ENCODE measurements at regions not wholly inside any gene's neighbourhood (a gene's known extent, or its start where the extent isn't known, plus 50 kb on each side); places are given as distances from the start of the nearest gene placed in this dataset.

DNA sequence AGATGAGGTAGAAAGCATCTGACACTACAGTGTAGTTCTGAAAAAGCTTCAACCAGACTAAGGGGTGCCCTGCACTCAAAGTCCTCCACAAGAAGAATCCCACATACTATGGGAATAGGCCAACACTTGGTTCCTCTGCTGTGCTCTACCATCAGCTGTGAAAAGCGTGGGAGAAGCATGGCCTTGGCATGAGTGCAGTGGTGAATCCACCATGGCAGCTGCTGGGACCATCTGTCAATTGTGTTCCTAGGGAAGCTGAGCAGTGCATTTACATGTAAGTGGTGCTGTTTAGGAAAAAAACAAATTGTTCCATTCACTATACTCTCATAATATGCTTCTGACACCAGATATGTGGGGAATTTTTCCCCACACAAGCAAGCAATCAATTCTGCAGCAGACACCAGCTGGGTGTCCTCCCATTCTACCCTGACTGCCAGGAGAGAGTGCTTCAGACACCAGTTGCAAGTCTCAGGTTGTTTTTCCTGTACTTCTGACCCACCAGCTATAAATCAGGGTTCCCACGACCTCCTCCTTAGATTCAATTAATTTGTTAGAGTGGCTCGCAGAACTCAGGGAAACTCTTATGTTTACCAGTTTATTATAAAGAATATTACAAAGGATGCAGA lies 230.8 kb upstream of the CHRM3 start:
- H3K4me3 ChIP-seq (ENCODE audit: low read depth, low read length), result no peak overlapping the region
- no peak for DNase-seq (ENCODE audit: low read depth)
- TF ChIP-seq, protein P1, sequence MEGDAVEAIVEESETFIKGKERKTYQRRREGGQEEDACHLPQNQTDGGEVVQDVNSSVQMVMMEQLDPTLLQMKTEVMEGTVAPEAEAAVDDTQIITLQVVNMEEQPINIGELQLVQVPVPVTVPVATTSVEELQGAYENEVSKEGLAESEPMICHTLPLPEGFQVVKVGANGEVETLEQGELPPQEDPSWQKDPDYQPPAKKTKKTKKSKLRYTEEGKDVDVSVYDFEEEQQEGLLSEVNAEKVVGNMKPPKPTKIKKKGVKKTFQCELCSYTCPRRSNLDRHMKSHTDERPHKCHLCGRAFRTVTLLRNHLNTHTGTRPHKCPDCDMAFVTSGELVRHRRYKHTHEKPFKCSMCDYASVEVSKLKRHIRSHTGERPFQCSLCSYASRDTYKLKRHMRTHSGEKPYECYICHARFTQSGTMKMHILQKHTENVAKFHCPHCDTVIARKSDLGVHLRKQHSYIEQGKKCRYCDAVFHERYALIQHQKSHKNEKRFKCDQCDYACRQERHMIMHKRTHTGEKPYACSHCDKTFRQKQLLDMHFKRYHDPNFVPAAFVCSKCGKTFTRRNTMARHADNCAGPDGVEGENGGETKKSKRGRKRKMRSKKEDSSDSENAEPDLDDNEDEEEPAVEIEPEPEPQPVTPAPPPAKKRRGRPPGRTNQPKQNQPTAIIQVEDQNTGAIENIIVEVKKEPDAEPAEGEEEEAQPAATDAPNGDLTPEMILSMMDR (IDR thresholded peaks at IDR 0.05; ENCODE audit: insufficient read depth, low read depth, low read length, missing control alignments), result no peak

DNA sequence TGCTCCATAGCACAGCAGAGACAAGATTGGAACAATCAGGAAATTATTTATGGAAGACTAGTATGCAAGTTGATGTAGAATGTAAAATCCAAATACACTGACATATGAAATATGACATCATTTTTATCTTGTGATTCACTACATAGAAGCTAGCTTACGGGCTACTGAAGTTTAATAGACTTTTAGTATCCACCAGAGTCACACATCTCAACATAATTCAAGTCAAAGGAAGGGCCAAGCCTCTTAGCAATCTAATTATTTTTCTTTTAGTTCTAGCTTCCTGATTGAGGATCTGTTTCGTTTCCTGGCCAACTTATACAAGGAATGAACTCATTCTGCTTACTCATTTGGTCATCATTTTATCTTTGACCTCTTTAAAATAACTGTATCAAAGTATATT lies 234.4 kb upstream of the CHRM3 start:
- TF ChIP-seq, protein P1 (IDR thresholded peaks at IDR 0.05; ENCODE audit: insufficient read depth, low read depth, low read length, missing control alignments), result no peak
- no peak for DNase-seq (ENCODE audit: low read depth)
- H3K4me3 ChIP-seq (ENCODE audit: low read depth, low read length), result no peak overlapping the region

DNA sequence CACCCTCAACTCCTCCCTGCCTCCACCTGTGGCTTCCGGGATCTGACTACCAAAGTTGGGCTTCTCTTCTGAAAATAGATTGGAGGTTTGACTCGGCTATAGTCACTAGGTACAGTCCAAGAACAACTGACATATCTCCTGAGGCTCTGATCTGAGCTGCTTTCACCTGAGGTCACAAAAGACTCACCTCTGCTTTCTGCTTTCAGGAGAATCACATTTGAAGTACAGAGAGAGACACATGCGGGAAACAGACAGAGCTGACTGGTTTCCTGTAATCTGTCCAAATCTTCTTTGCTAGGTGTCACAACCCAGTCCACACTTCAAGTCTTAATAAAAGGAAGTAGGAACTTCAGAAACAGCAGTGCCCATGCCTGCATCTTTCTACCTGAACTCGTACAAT lies 245.4 kb upstream of the CHRM3 start:
- DNase-seq (ENCODE audit: low read depth), result no peak
- H3K4me3 ChIP-seq (ENCODE audit: low read depth, low read length), result no peak overlapping the region
- TF ChIP-seq, protein P1 (IDR thresholded peaks at IDR 0.05; ENCODE audit: insufficient read depth, low read depth, low read length, missing control alignments), result no peak

DNA sequence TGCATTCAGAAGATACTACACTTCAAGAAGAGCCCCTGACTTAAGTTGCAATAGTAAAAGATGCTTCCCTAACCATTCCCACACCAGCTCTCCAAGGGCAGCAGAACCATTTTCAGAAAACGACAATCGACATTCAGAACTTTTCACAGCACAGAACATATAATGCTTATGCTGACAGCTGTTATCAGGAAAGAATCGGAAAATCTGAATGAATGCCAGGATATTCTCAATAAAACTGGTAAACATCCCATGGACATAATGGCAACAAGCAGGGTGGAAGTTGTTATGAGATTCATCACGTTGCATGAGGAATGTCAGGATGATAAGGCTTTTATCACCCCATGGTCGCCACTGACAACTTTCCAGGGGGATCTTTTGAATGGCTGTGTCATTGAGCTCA lies 246.6 kb upstream of the CHRM3 start:
- no peak for DNase-seq (ENCODE audit: low read depth)
- TF ChIP-seq, protein P1 (IDR thresholded peaks at IDR 0.05; ENCODE audit: insufficient read depth, low read depth, low read length, missing control alignments), result no peak
- no peak overlapping the region for H3K4me3 ChIP-seq (ENCODE audit: low read depth, low read length)

DNA sequence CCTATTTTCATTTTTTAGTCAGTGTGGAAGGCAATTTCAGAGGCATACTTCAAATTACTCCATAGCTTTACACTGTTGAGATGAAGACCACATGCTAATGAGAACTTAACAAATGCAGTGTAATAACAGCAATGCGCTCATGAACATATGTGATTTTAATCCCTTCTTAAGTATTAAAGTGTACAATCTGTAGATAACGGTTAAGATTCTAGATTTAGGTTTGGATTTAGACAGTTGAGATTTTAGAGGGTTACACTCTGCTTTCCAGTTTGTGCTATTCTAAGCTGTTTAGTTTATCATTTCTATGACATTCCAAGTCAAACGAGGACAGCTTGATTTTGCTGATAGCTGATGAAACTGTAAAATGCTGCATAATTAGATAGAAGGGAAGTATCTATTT lies 257.8 kb upstream of the CHRM3 start:
- TF ChIP-seq, protein P1 (IDR thresholded peaks at IDR 0.05; ENCODE audit: insufficient read depth, low read depth, low read length, missing control alignments), result no peak
- DNase-seq (ENCODE audit: low read depth), result no peak
- no peak overlapping the region for H3K4me3 ChIP-seq (ENCODE audit: low read depth, low read length)

DNA sequence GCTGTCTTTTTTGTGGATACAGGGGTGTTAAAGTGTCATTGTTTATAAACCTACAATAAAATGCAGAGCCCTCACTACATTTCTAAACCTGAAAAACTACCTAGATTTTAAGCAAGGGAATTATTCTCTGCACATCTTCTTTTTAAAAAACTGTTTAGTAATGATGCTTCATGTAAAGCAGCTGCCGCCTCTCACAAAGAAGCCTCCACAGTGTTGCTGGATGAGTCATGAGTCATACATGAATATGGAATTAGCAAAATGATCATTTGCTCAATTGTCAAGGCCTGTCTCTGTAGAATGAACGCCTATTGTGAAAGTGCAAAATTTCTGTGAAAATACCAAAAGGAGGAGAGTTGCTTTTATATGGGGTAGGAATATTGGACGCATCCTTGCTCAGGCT lies 259.5 kb upstream of the CHRM3 start:
- no peak for DNase-seq (ENCODE audit: low read depth)
- H3K4me3 ChIP-seq (ENCODE audit: low read depth, low read length), result no peak overlapping the region
- TF ChIP-seq, protein P1 (IDR thresholded peaks at IDR 0.05; ENCODE audit: insufficient read depth, low read depth, low read length, missing control alignments), result no peak

DNA sequence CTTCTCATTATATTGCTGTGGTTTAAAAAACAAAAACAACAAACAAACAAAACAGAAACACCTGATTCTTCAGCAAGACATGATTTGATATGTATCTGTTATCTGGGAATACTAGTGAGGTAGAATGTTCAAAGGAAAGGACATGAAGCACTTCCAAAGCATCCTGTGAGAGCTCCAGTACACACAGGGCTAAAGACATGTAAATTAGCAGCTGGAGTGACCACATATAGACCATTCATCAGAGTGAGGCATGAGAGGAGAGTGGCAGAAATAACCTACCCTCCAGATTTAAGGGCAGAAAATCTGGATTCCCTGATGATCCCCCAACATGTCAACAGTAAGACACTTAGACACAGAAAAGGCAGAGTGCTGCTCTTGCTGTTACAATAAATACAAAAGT lies 260.5 kb upstream of the CHRM3 start:
- TF ChIP-seq, protein P1 (IDR thresholded peaks at IDR 0.05; ENCODE audit: insufficient read depth, low read depth, low read length, missing control alignments), result no peak
- H3K4me3 ChIP-seq (ENCODE audit: low read depth, low read length), result no peak overlapping the region
- no peak for DNase-seq (ENCODE audit: low read depth)
